Activated CD8-positive, alpha-beta T cell treated with anti-CD3 and anti-CD28 coated beads, Interleukin-2, amount 10 ng/mL, durations not matched to agents 7 days and 5 days (primary cell): ENCODE measurements at regions not wholly inside any gene's neighbourhood (a gene's known extent, or its start where the extent isn't known, plus 50 kb on each side); places are given as distances from the start of the nearest gene placed in this dataset.
"Not testable (repeated sequence)": the region's sequence is repeated elsewhere in the genome, so short reads cannot be mapped to it uniquely, and the experiment has no call there.

Source experiments
- ATAC-seq: fragments of 150-1000 bp; cut with Tn5 transposase; one replicate; pipeline ENCODE4 v1.10.0; 2021; ENCODE audit warnings: moderate library complexity
- CTCF ChIA-PET: fragments of 350-600 bp; sonication (Branson Sonifier 250); formaldehyde crosslinking; loops from one replicate; lab custom pipeline; 2021; ENCODE audit warnings: antibody characterized with exemption; lab: Charles Lee
- POLR2A ChIA-PET: fragments of 350-600 bp; sonication (Branson Sonifier 250); formaldehyde crosslinking; loops from one replicate; lab custom pipeline; 2021; ENCODE audit warnings: antibody characterized with exemption; lab: Charles Lee
- DNase-seq: peaks from one replicate; pipeline ENCODE4 v3.0.0-alpha.2; 2020
- H3K27ac Mint-ChIP-seq: one replicate; pipeline ENCODE4 v1.8.0; 2021; ENCODE audit warnings: mild to moderate bottlenecking, mixed read lengths
- H3K27me3 Mint-ChIP-seq: one replicate; pipeline ENCODE4 v1.8.0; 2021; ENCODE audit warnings: low read depth, mixed read lengths
- H3K36me3 Mint-ChIP-seq: one replicate; pipeline ENCODE4 v1.8.0; 2021; ENCODE audit warnings: low read depth, mixed read lengths
- H3K4me1 Mint-ChIP-seq: one replicate; pipeline ENCODE4 v1.8.0; 2021; ENCODE audit warnings: low read depth, mixed read lengths
- H3K4me3 Mint-ChIP-seq: one replicate; pipeline ENCODE4 v1.8.0; 2021; ENCODE audit warnings: mild to moderate bottlenecking, mixed read lengths
- H3K9me3 Mint-ChIP-seq: one replicate; pipeline ENCODE4 v1.8.0; 2022; ENCODE audit warnings: mixed read lengths; ENCODE audit not compliant: insufficient read depth

DNA sequence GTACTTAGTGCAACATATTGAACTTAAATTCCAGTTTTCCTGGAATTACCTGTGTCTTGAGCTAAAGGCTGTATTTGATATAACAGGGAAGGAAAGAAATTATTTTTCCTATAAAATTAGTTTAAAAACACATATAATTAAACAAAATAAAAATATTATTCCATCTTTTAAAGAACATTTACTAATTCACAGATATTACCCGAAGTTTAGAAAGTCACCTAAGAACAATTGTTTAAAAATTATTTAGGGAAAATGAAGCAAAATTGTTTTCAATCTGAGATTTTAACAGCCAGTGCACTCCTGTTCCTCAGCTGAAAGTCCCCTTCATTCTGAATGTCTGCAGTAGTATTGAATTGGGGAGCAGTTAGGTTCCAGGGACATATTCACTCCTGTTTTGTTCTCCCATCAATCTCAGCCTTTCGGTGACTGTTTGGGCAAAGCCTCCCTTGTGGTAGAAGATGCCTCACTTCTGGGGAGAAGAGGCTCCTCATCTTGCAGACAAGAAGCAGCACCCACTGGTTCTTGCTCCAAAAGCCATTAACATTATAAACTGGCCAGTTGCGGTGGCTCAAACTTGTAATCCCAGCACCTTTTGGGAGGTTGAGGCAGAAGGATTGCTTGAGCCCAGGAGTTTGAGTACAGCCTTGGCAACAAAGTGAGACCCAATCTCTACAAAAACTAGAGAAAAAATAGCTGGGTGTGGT, 1516.4 kb upstream of the TPTE start:
- H3K4me3 Mint-ChIP-seq, POLR2A ChIA-PET, CTCF ChIA-PET, H3K36me3 Mint-ChIP-seq, H3K27me3 Mint-ChIP-seq, ATAC-seq, H3K4me1 Mint-ChIP-seq, H3K27ac Mint-ChIP-seq, DNase-seq: not testable (repeated sequence)
- H3K9me3 Mint-ChIP-seq: peaks cover 63% of the 10 kb centered on the region

DNA sequence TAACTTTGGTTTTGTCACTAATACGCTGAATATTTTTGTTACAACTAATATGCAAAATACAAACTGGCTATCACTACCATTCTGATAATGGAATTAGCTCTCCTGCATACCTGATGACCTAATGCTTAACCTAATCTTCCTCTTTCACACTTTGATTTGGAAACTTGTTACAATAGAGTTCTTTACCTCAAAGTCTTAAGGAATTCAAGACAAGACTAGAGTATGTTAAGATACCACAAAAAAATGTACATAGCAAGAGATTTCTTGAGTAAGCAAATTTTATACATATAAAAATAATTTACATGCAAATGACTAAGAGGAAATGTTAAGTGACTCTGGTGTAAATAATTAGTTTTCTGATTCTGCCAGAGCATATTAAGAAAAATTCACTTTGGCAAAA, 1515.7 kb upstream of the TPTE start:
- H3K27ac Mint-ChIP-seq, DNase-seq, POLR2A ChIA-PET, H3K4me3 Mint-ChIP-seq, CTCF ChIA-PET, H3K4me1 Mint-ChIP-seq, ATAC-seq, H3K27me3 Mint-ChIP-seq, H3K36me3 Mint-ChIP-seq: not testable (repeated sequence)
- peaks cover 58% of the 10 kb centered on the region for H3K9me3 Mint-ChIP-seq

DNA sequence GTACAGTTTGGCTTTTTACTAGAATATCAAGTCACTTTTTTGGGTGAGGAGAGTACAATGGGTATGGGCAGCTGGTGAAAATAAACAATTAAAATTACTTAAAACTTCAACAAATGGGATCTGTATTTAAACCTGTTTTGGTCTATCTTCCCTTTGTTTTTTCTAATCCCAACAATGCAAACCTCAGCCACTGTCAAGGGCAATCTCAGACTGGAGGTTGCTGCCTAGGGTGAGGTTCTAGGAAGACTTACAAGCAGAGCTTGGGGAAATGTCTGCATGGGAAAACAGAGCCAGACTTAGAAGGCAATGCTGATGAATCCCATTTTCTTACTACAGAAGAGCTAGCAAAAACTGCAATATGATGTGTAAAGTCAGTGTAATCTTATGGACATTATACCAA, 1515.3 kb upstream of the TPTE start:
- H3K9me3 Mint-ChIP-seq: peaks cover 56% of the 10 kb centered on the region
- POLR2A ChIA-PET: not testable (repeated sequence)

DNA sequence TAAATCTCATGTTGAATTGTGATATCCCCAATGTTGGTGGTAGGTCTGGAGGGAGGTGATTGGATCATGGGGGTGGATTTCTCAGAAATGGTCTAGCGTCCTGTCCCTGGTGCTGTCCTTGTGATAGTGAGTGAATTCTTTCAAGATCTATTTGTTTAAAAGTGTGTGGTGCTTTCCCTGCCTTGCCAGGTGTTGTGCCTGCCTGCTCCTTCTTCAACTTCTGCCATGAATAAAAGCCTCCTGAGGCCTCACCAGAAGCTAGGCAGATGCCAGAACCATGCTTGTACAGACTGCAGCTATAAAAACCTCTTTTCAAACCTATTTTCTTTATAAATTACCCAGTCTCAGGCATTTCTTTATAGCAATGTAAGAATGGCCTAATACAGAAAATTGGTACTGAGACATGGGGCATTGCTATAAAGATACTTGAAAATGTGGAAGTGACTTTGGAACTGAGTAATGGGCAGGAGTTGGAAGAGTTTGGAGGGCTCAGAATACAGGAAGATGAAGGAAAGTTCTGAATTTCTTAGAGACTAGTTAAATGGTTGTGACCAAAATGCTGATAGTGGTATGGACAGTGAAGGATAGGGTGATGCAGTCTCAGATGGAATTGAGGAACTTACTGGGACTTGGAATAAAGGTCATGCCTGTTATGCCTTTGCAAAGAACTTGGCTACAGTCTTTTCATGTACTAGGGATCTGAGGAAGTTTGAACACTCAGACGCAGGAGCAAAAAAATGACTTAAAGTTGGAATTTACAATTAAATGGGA, 1514.6 kb upstream of the TPTE start:
- H3K9me3 Mint-ChIP-seq: peaks cover 56% of the 10 kb centered on the region
- H3K27ac Mint-ChIP-seq, CTCF ChIA-PET, H3K4me1 Mint-ChIP-seq, H3K27me3 Mint-ChIP-seq, DNase-seq, H3K36me3 Mint-ChIP-seq, H3K4me3 Mint-ChIP-seq, ATAC-seq: not testable (repeated sequence)
- POLR2A ChIA-PET: interaction anchor here (0.6 kb wide), 1 partner anchor 16 kb away, joined by 3 read pairs; no protein-coding TSS in a partner anchor

More for the DNA sequence above, 1515.3 kb upstream of the TPTE start:
- ATAC-seq, CTCF ChIA-PET, H3K27ac Mint-ChIP-seq, DNase-seq, H3K4me1 Mint-ChIP-seq, H3K27me3 Mint-ChIP-seq, H3K4me3 Mint-ChIP-seq, H3K36me3 Mint-ChIP-seq: not testable (repeated sequence)

DNA sequence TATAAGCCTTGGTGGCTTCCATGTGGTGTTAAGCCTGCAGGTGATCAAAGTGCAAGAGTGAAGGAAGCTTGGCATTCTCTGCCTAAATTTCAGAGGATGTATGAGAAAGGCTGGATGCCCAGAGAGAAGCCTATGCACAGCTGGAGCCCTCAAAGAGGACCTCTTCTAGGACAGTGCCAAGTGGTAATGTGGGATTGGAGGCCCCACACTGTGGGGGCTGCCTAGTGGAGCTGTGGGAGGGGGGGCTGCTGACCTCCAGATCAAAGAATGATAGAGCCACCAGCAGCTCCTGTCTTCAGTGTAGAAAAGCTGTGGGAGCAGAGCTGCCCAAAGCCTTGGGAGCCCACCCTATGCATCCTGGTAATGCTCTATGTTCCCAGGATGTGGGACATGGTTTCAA, 1512.7 kb upstream of the TPTE start:
- Mint-ChIP-seq H3K9me3 (peaks cover 58% of the 10 kb centered on the region), H3K4me3 (no peak overlapping the region), H3K27ac (no peak overlapping the region), H3K36me3 (no peaks in the 10 kb centered on the region), H3K4me1 (no peaks in the 10 kb centered on the region), H3K27me3 (no peaks in the 10 kb centered on the region)
- POLR2A ChIA-PET: no interaction called here
- CTCF ChIA-PET: no interaction called here
- DNase-seq (no peak), ATAC-seq (no peak)

DNA sequence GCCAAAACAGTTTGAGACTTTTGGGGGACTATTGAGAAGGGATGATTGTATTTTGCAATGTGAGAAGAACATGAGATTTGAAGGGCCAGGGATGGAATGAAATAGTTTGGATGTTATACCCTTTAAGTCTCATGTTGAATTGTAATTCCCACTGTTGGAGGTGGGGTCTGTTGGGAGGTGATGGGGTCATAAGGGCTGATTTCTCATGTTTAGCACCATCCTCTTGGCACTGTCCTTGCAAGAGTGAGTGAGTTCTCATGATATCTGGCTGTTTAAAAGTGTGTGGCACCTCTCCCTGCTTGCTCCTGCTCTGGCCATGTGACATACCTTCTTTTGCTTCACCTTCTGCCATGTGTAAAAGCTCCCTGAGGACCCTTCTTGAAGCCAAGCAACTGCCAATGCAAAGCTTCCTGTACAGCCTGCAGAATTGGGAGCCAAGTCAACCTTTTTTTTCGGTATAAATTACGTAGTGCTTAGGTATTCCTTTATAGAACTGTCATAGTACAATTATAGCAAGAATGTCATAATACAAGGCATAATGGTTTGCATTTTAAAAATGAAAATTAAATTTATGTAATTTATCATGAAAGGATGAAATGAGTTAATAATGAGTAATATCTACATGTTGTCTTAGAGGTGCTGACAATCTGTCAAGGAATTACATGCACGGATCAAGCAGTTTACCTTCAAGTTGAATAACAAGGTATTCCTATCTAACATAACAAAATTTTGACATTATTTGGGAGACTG, 1511.9 kb upstream of the TPTE start:
- POLR2A ChIA-PET, H3K4me1 Mint-ChIP-seq, H3K27ac Mint-ChIP-seq, H3K4me3 Mint-ChIP-seq, H3K27me3 Mint-ChIP-seq, DNase-seq, CTCF ChIA-PET, ATAC-seq, H3K36me3 Mint-ChIP-seq: not testable (repeated sequence)
- H3K9me3 Mint-ChIP-seq: peaks cover 51% of the 10 kb centered on the region

DNA sequence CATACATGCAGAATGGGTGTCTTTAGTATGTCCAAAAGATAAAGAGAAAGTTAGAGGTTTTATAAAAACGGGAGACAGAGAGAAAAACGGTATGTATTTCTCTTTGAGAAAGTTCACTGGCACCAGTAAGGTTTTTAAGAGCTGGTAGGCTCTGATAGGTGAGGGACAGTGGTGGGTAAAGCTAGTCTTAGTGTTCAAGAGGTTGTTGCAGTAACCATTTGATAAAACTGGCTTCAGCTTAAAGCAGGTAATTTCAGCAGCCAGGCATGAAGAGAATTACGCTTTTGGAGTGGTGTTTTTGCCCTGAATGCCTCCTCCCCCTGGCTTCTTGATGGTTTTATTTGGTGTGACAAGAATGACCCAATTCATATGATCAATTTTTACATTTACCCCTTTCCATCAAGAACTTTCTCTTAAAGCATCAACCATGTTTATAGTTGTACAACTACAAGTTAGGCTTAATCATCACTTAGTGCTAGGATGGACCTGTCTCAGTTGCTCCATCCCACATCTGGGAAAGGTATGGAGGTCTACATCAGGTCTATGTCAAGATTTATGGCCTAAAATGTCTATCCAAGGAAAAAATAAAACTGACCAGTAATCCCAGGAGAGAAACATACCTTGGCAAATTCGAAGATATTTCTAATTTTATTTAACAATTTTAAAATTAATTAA, 1511.1 kb upstream of the TPTE start:
- POLR2A ChIA-PET, H3K4me1 Mint-ChIP-seq, DNase-seq, CTCF ChIA-PET, H3K4me3 Mint-ChIP-seq, H3K27me3 Mint-ChIP-seq, H3K27ac Mint-ChIP-seq, ATAC-seq, H3K36me3 Mint-ChIP-seq: not testable (repeated sequence)
- H3K9me3 Mint-ChIP-seq: peaks cover 48% of the 10 kb centered on the region

DNA sequence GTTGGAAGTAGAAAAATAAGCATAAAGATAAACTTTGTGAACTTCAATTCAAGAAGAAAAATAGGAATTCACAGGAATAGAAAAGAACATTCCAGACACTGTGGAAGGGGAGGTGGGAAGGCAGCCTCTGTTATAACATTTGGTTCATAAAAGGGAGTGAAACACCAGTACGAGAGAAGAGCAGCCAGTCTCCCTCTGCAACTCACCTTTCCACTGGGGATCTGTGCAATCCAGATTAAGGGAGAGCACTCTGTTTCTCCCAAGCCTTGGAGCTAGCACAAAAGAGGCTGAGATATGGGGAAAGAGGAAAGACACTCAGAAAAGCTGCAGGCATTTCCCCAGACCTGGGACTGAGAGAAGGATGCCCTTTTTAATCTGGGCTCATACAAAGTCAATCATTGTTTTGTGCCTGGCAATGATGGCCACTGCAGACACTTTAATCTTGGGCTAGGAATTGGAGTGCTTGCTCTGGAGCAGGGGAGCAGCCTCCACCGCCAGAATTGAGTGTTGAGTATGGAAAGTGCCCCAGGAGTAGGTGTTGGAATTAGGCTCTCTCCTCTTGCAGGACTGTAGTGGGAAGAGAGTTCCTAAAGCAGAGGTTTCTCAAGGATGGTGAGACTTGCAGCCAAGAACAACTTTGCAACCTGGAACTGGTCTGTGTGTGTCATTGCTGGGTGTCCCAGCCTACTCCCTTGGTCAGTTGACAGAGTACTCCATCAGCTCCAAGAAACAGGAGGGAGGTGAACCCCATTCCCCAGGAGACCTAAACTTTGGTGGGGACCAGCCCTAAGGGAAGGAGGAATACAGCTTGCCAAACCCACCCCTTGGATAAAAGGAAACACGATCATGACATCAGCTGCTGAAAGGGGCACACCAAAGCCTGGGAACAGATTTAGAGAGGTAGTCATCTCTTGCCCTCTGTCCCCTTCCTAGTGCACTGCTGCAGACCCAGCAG, 1510.2 kb upstream of the TPTE start:
- CTCF ChIA-PET, H3K27ac Mint-ChIP-seq, H3K36me3 Mint-ChIP-seq, H3K27me3 Mint-ChIP-seq, H3K4me3 Mint-ChIP-seq, ATAC-seq, H3K4me1 Mint-ChIP-seq, DNase-seq, POLR2A ChIA-PET: not testable (repeated sequence)
- H3K9me3 Mint-ChIP-seq: peaks cover 41% of the 10 kb centered on the region

DNA sequence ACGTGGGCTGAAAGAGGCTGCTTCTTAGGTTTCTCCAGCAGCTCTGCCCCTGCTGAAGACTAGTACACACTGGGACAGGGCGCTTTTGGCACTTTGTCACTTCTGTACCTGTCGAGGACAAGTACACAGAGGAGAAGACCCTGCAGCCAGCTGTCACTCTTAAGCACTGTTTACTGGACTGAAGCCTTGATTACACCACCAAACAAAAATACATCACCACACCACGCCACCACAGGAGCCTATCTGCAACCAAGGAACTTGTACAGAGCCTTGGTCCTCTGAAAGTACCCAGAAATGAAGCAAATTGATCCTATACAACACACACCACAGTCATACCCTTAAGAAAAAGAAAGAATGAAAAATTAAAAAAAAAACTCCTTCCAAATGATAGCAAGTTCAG, 1509.5 kb upstream of the TPTE start:
- H3K27me3 Mint-ChIP-seq, H3K36me3 Mint-ChIP-seq, H3K4me1 Mint-ChIP-seq, CTCF ChIA-PET, POLR2A ChIA-PET, H3K4me3 Mint-ChIP-seq, H3K27ac Mint-ChIP-seq, DNase-seq, ATAC-seq: not testable (repeated sequence)
- peaks cover 37% of the 10 kb centered on the region for H3K9me3 Mint-ChIP-seq

DNA sequence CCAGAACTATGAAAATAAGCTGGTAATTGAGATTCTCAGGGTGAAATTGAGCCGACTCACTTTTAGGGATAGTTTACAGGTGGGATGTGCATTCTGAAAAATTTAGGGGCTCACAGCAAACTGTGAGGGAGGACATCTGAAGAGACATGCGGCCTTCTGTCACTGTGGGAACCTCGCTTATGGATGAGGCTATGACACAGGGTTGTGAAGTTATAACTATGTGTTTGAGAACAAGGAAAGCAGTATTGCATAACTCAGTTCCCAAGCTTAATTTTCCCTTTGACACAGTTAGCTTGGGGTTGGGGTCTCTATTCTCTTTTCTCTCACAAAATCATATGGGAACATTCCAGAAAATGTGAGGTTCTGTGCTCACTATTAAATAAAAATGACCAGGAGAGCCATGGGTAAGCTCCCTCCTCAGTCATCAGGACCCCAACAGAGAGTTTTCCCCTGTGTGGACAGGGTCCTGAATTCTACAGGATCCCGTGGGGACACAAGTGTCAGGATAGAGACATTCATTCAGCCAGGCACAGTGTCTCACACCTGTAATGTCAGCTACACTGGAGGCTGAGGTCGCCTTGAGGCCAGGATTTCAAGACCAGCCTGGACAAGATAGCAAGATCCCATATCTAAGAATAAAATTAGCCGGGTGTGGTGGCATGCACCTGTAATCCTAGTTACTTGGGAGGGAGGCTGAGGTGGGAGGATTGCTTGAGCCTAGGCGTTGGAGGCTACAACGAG, 1507.7 kb upstream of the TPTE start:
- H3K27me3 Mint-ChIP-seq, POLR2A ChIA-PET, ATAC-seq, CTCF ChIA-PET, H3K36me3 Mint-ChIP-seq, H3K27ac Mint-ChIP-seq, H3K4me1 Mint-ChIP-seq, DNase-seq, H3K4me3 Mint-ChIP-seq: not testable (repeated sequence)
- peaks cover 24% of the 10 kb centered on the region for H3K9me3 Mint-ChIP-seq
